ENCODE measurements at regions not wholly inside any gene's neighbourhood (a gene's known extent, or its start where the extent isn't known, plus 50 kb on each side); places are given as distances from the start of the nearest gene placed in this dataset.

GRCh38 chr12:115407036-115407435 lies 723.1 kb upstream of the TBX3 start:
- DNase-seq (ENCODE audit: low read depth in 1 of 2, low spot score in 1 of 2), result no peak
- TF ChIP-seq CTCF (IDR thresholded peaks at IDR 0.05; ENCODE audit: low read depth, low read length), result no peak
- Histone ChIP-seq H3K4me1 (ENCODE audit: low read depth) (no peaks in the 10 kb centered on the region), H3K4me3 (no peak overlapping the region), H3K27ac (no peak overlapping the region), H3K36me3 (no peaks in the 10 kb centered on the region), H3K9me3 (ENCODE audit: low read depth) (no peaks in the 10 kb centered on the region), H3K27me3 (no peaks in the 10 kb centered on the region)

- Histone ChIP-seq H3K36me3 (no peaks in the 10 kb centered on the region), H3K4me1 (ENCODE audit: low read depth) (no peaks in the 10 kb centered on the region), H3K27me3 (no peaks in the 10 kb centered on the region), H3K9me3 (ENCODE audit: low read depth) (no peaks in the 10 kb centered on the region), H3K4me3 (no peak overlapping the region), H3K27ac (no peak overlapping the region)
- no peak for TF ChIP-seq CTCF (IDR thresholded peaks at IDR 0.05; ENCODE audit: low read depth, low read length)
- no peak for DNase-seq (ENCODE audit: low read depth in 1 of 2, low spot score in 1 of 2)
These were observed 721.5 kb upstream of the TBX3 start for GRCh38 chr12:115405471-115405860.

- Histone ChIP-seq H3K27me3 (no peaks in the 10 kb centered on the region), H3K27ac (no peak overlapping the region), H3K36me3 (no peaks in the 10 kb centered on the region), H3K4me3 (no peak overlapping the region), H3K4me1 (ENCODE audit: low read depth) (no peaks in the 10 kb centered on the region), H3K9me3 (ENCODE audit: low read depth) (no peaks in the 10 kb centered on the region)
- no peak for TF ChIP-seq CTCF (IDR thresholded peaks at IDR 0.05; ENCODE audit: low read depth, low read length)
- DNase-seq (ENCODE audit: low read depth in 1 of 2, low spot score in 1 of 2), result peak in 1 of 2 donors; percentile 90
These were observed 720.9 kb upstream of the TBX3 start for GRCh38 chr12:115404761-115405470.

- Histone ChIP-seq H3K4me1 (ENCODE audit: low read depth) (no peaks in the 10 kb centered on the region), H3K4me3 (no peak overlapping the region), H3K9me3 (ENCODE audit: low read depth) (no peaks in the 10 kb centered on the region), H3K27ac (no peak overlapping the region), H3K27me3 (no peaks in the 10 kb centered on the region), H3K36me3 (no peaks in the 10 kb centered on the region)
- no peak for TF ChIP-seq CTCF (IDR thresholded peaks at IDR 0.05; ENCODE audit: low read depth, low read length)
- no peak for DNase-seq (ENCODE audit: low read depth in 1 of 2, low spot score in 1 of 2)
These were observed 719.7 kb upstream of the TBX3 start for GRCh38 chr12:115403689-115404088.

GRCh38 chr12:115403253-115403652 lies 719.3 kb upstream of the TBX3 start:
- Histone ChIP-seq H3K9me3 (ENCODE audit: low read depth) (no peaks in the 10 kb centered on the region), H3K4me1 (ENCODE audit: low read depth) (no peaks in the 10 kb centered on the region), H3K36me3 (no peaks in the 10 kb centered on the region), H3K27me3 (no peaks in the 10 kb centered on the region), H3K4me3 (no peak overlapping the region), H3K27ac (no peak overlapping the region)
- DNase-seq (ENCODE audit: low read depth in 1 of 2, low spot score in 1 of 2), result no peak
- TF ChIP-seq CTCF (IDR thresholded peaks at IDR 0.05; ENCODE audit: low read depth, low read length), result no peak
